Astrocyte (in vitro differentiated cells and primary cell): ENCODE measurements at regions not wholly inside any gene's neighbourhood (a gene's known extent, or its start where the extent isn't known, plus 50 kb on each side); places are given as distances from the start of the nearest gene placed in this dataset.
A peak's percentile ranks its signal among the peaks of the same experiment; 100 is the strongest.

Source experiments
- DNase-seq: peaks from one replicate; pipeline ENCODE4 v3.0.0-alpha.2; 2010; ENCODE audit warnings: low read depth
- FAIRE-seq: peaks from 2 replicates; lab custom pipeline; 2011; peaks lifted over from hg19 to GRCh38; lab: Jason Lieb, UNC
- H2AFZ ChIP-seq: 2 replicates; pipeline ENCODE4 v1.6.0; 2012; ENCODE audit warnings: low read depth, low read length, inconsistent platforms
- H3K27ac ChIP-seq: 2 replicates; pipeline ENCODE4 v1.5.1; 2011; ENCODE audit warnings: low read depth, low read length, inconsistent platforms
- H3K27me3 ChIP-seq: 2 replicates; pipeline ENCODE4 v1.6.0; 2011; ENCODE audit warnings: low read length, inconsistent platforms; ENCODE audit not compliant: insufficient read depth
- H3K36me3 ChIP-seq: 2 replicates; pipeline ENCODE4 v1.5.1; 2011; ENCODE audit warnings: low read length, inconsistent platforms; ENCODE audit not compliant: insufficient read depth
- H3K4me1 ChIP-seq: 2 replicates; pipeline ENCODE4 v1.5.1; 2011; ENCODE audit warnings: low read length, inconsistent platforms; ENCODE audit not compliant: insufficient read depth
- H3K4me2 ChIP-seq: 2 replicates; pipeline ENCODE4 v1.6.0; 2012; ENCODE audit warnings: low read length, inconsistent platforms
- H3K4me3 ChIP-seq: 2 replicates; pipeline ENCODE4 v1.5.1; 2011; ENCODE audit warnings: low read depth, mild to moderate bottlenecking, low read length, inconsistent platforms; ENCODE audit not compliant: insufficient read depth
- H3K79me2 ChIP-seq: 2 replicates; pipeline ENCODE4 v1.6.0; 2012; ENCODE audit warnings: mild to moderate bottlenecking, low read length, inconsistent platforms; ENCODE audit not compliant: insufficient read depth
- H3K9ac ChIP-seq: 2 replicates; pipeline ENCODE4 v1.6.0; 2012; ENCODE audit warnings: mild to moderate bottlenecking, low read length, inconsistent platforms
- H3K9me3 ChIP-seq: 2 replicates; pipeline ENCODE4 v1.5.1; 2012; ENCODE audit warnings: low read depth, mild to moderate bottlenecking, low read length, inconsistent platforms; ENCODE audit not compliant: insufficient read depth
- H4K20me1 ChIP-seq: 2 replicates; pipeline ENCODE4 v1.6.0; 2012; ENCODE audit warnings: low read length, inconsistent platforms; ENCODE audit not compliant: insufficient read depth
- H3K27ac Mint-ChIP-seq: one replicate; pipeline ENCODE4 v1.8.0; 2021; ENCODE audit warnings: mild to moderate bottlenecking, mixed read lengths; ENCODE audit not compliant: unreplicated experiment
- H3K27me3 Mint-ChIP-seq: one replicate; pipeline ENCODE4 v1.8.0; 2021; ENCODE audit warnings: low read depth, mixed read lengths; ENCODE audit not compliant: unreplicated experiment
- H3K36me3 Mint-ChIP-seq: one replicate; pipeline ENCODE4 v1.8.0; 2021; ENCODE audit warnings: low read depth, mixed read lengths; ENCODE audit not compliant: unreplicated experiment
- H3K4me1 Mint-ChIP-seq: one replicate; pipeline ENCODE4 v1.8.0; 2021; ENCODE audit warnings: low read depth, mixed read lengths; ENCODE audit not compliant: unreplicated experiment
- H3K4me3 Mint-ChIP-seq: one replicate; pipeline ENCODE4 v1.8.0; 2021; ENCODE audit warnings: mild to moderate bottlenecking, moderate library complexity, mixed read lengths; ENCODE audit not compliant: unreplicated experiment
- H3K9me3 Mint-ChIP-seq: one replicate; pipeline ENCODE4 v1.8.0; 2021; ENCODE audit warnings: mild to moderate bottlenecking, mixed read lengths; ENCODE audit not compliant: unreplicated experiment
- CTCF ChIP-seq: IDR thresholded peaks from 2 replicates; pipeline ENCODE4 v1.5.1; 2011; ENCODE audit warnings: low read depth, mild to moderate bottlenecking, inconsistent platforms, low read length, moderate library complexity; ENCODE audit not compliant: insufficient read depth
- EZH2 ChIP-seq: IDR thresholded peaks from 2 replicates; pipeline ENCODE4 v1.6.1; 2012; ENCODE audit warnings: mild to moderate bottlenecking, low read length, inconsistent platforms; ENCODE audit not compliant: insufficient read depth

- Histone ChIP-seq H3K4me3 (no peak overlapping the region), H3K27ac (no peak overlapping the region), H3K4me1 (no peaks in the 10 kb centered on the region), H2AFZ (peak overlapping the region; percentile 52), H3K79me2 (no peaks in the 10 kb centered on the region), H3K36me3 (no peaks in the 10 kb centered on the region), H3K4me2 (no peak overlapping the region), H3K9ac (no peak overlapping the region), H4K20me1 (no peaks in the 10 kb centered on the region), H3K27me3 (no peaks in the 10 kb centered on the region), H3K9me3 (peaks cover 6% of the 10 kb centered on the region)
- TF ChIP-seq EZH2 (no peak), CTCF (no peak)
- no peak overlapping the region for H3K27ac Mint-ChIP-seq
- no peaks in the 10 kb centered on the region for H3K36me3 Mint-ChIP-seq
- H3K4me3 Mint-ChIP-seq = no peak overlapping the region
- H3K4me1 Mint-ChIP-seq = no peaks in the 10 kb centered on the region
- H3K9me3 Mint-ChIP-seq = peaks cover 14% of the 10 kb centered on the region
- H3K27me3 Mint-ChIP-seq = no peaks in the 10 kb centered on the region
- FAIRE-seq (no peak), DNase-seq (no peak)
These were observed 109.8 kb downstream of the PHLDA1 start for GRCh38 chr12:75921622-75922289.

- no peaks in the 10 kb centered on the region for H3K36me3 ChIP-seq
- H3K9me3 ChIP-seq = no peaks in the 10 kb centered on the region
- DNase-seq = no peak
- no peaks in the 10 kb centered on the region for H3K4me1 ChIP-seq
- no peak for FAIRE-seq
- TF ChIP-seq EZH2 (no peak), CTCF (no peak)
- Mint-ChIP-seq H3K27ac (no peak overlapping the region), H3K27me3 (no peaks in the 10 kb centered on the region), H3K9me3 (no peaks in the 10 kb centered on the region), H3K4me1 (no peaks in the 10 kb centered on the region), H3K36me3 (no peaks in the 10 kb centered on the region), H3K4me3 (no peak overlapping the region)
- H3K27ac ChIP-seq = no peak overlapping the region
- H2AFZ ChIP-seq = no peak overlapping the region
- H4K20me1 ChIP-seq = no peaks in the 10 kb centered on the region
- no peak overlapping the region for H3K4me2 ChIP-seq
- H3K4me3 ChIP-seq = no peak overlapping the region
- no peak overlapping the region for H3K9ac ChIP-seq
- no peaks in the 10 kb centered on the region for H3K79me2 ChIP-seq
- no peaks in the 10 kb centered on the region for H3K27me3 ChIP-seq
These were observed 113.9 kb downstream of the PHLDA1 start for GRCh38 chr12:75917715-75918114.

GRCh38 chr12:75917083-75917482 is 114.5 kb downstream of the PHLDA1 start:
- no peaks in the 10 kb centered on the region for H3K27me3 ChIP-seq
- DNase-seq (no peak), FAIRE-seq (no peak)
- H3K4me1 ChIP-seq = no peaks in the 10 kb centered on the region
- H3K4me3 Mint-ChIP-seq = no peak overlapping the region
- no peaks in the 10 kb centered on the region for H3K4me1 Mint-ChIP-seq
- no peaks in the 10 kb centered on the region for H3K9me3 Mint-ChIP-seq
- H3K36me3 Mint-ChIP-seq = no peaks in the 10 kb centered on the region
- H3K4me3 ChIP-seq = no peak overlapping the region
- H3K79me2 ChIP-seq = no peaks in the 10 kb centered on the region
- no peaks in the 10 kb centered on the region for H4K20me1 ChIP-seq
- H3K27me3 Mint-ChIP-seq = no peaks in the 10 kb centered on the region
- no peak overlapping the region for H2AFZ ChIP-seq
- no peak overlapping the region for H3K9ac ChIP-seq
- H3K27ac ChIP-seq = no peak overlapping the region
- H3K4me2 ChIP-seq = no peak overlapping the region
- H3K9me3 ChIP-seq = no peaks in the 10 kb centered on the region
- no peak for TF ChIP-seq CTCF
- TF ChIP-seq EZH2 = no peak
- H3K27ac Mint-ChIP-seq = no peak overlapping the region
- no peaks in the 10 kb centered on the region for H3K36me3 ChIP-seq
